GM18868 (cell line): ENCODE measurements at regions not wholly inside any gene's neighbourhood (a gene's known extent, or its start where the extent isn't known, plus 50 kb on each side); places are given as distances from the start of the nearest gene placed in this dataset.
A peak's percentile ranks its signal among the peaks of the same experiment; 100 is the strongest.

ENCODE experiments used
- ATAC-seq: cut with Tn5 transposase; IDR thresholded peaks from one replicate; pipeline ENCODE4 v1.9.1; 2021; ENCODE audit warnings: mild to moderate bottlenecking, moderate library complexity; ENCODE audit not compliant: unreplicated experiment

GRCh38 chr4:181148470-181148869, 1094.7 kb upstream of the TENM3 start:
- no peak for ATAC-seq

DNA sequence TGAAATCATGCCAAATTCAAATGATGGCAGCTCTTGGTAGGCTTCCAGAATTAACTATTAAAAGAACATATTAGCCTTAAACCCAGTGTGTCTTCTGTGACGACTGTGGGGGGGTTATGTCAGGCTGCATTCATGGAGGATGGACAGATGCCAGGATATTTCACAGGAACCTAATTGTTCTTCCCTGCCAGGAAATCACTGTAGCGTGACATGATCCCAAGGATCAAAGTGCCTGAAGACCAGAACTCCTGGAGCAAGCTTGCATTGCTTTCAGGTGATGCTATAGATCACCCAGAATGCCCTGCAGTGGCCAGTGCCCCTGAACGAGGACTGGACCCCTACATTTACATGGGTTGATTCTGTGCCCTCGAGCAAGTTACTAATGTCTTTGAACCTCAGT, 1093.0 kb upstream of the TENM3 start:
- ATAC-seq: no peak

DNA sequence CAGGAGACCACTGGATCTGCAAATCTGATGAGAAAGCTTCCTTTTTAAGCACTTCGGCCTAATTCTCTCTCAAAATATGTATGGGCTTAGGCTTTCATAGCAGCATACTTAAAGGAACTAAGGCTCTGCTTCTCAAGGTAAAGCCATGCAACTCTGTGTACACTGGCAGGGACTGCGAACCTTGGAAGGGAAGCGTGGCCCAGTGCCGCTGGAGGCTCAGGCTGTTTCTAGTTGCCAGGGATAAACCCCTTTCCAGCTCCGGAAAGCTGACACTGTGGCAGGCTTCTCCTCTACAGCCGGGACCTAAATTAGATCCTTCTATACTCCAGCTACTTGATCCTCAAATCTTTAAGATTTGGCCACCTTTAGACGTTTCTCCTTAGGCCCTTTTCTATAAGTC, 1091.3 kb upstream of the TENM3 start:
- no peak for ATAC-seq

GRCh38 chr4:181157647-181158046, 1085.6 kb upstream of the TENM3 start:
- ATAC-seq: no peak

DNA sequence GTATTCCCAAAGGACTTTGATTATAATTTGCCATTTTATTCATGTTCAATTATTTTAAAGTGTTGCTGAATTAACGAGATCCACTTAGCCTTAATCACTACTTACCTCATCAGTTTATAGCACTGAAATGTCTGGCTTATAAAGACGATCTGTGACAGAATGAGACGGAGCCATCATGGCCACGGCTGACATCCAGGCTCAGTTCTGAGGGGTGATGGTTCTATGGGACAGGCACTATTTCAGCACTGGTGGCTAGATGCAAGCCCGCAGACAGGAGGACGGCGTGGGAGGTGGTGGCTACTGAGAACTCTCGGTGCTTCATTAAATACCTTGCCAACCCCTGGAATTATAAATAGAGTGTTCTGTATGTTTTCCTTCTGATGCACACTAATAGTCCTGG, 1084.2 kb upstream of the TENM3 start:
- no peak for ATAC-seq

DNA sequence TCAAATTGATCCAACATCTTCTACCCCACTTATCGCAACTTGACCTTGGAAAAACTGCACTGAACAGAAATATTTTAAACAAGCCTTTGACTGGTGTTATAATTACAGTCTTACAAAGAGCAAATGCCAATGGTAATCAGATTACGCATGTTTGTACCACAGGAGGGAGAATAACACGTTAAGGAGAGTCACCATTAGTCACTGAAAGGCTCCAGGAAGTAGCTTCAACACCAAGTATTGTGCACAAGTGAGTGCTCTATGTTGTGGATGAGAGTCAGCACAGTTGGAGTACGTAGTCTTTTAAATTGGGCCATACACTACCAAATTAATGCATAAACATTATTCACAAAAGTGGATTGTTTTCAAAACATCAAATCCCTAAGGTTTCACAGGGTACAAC, 1081.5 kb upstream of the TENM3 start:
- no peak for ATAC-seq

- ATAC-seq: no peak
Measured at GRCh38 chr4:181162266-181162665, 1080.9 kb upstream of the TENM3 start.

GRCh38 chr4:181162676-181163075, 1080.5 kb upstream of the TENM3 start:
- ATAC-seq: no peak

- no peak for ATAC-seq
Measured at GRCh38 chr4:181166742-181167399, 1076.3 kb upstream of the TENM3 start.

- ATAC-seq: no peak
Measured at GRCh38 chr4:181168011-181168805, 1075.0 kb upstream of the TENM3 start.

DNA sequence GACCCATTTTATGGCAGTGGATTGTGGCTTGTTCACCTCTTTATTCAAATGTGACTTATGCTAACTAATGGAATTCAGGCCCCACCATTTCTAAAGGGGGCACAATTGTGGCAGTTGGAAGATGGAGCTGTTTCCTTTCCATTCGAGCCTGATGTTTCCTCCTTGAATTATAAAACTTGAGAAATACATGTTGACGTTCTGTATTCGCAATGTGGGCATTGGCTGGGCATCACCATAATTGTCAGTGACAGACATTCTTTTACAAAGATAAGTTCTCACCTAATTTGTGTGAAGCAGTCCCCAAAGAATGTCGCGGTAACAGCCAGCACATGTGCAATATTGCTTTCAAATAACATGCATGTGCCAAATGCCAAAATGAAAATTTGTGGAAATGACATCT, 1070.2 kb upstream of the TENM3 start:
- no peak for ATAC-seq

GRCh38 chr4:181176306-181176705, 1066.9 kb upstream of the TENM3 start:
- ATAC-seq: peak; percentile 87

DNA sequence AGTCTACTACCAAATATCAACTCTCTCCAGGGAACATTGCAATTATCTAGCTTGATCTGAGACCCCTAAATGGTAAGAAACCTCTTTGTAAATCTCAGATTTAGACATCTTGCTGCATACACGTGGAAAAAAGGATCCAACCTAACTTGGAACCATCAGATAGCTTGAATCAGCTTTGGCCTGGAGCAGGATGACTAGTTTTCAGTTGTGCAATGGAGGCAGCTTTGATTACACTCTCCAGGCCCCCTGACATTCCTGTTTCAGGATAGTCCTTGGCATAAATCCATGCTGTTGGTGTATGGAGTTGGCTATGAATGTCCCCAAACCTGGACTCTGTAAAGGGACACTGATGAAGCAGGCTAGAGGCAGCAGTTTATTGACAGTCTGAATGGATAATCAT, 1061.9 kb upstream of the TENM3 start:
- ATAC-seq: no peak

DNA sequence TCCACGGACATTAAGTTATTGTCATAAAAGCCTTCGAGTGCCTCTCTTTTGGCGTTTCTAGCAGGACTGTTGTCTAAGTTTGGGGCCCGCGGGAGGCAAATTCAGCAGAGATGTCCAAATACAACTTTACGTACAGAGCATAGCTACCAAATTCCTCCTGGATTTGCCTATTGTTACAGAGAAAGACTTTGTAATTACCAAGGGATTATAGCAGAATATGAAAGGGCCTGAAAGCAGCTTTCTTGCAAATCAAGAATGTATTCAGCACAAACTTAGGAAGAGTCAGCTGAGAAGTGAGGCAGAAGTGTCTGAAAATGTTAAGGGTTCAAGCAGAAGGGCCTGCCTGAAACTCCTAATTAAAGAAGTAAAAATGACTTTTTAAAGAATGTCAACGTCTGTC, 1053.5 kb upstream of the TENM3 start:
- ATAC-seq: no peak

DNA sequence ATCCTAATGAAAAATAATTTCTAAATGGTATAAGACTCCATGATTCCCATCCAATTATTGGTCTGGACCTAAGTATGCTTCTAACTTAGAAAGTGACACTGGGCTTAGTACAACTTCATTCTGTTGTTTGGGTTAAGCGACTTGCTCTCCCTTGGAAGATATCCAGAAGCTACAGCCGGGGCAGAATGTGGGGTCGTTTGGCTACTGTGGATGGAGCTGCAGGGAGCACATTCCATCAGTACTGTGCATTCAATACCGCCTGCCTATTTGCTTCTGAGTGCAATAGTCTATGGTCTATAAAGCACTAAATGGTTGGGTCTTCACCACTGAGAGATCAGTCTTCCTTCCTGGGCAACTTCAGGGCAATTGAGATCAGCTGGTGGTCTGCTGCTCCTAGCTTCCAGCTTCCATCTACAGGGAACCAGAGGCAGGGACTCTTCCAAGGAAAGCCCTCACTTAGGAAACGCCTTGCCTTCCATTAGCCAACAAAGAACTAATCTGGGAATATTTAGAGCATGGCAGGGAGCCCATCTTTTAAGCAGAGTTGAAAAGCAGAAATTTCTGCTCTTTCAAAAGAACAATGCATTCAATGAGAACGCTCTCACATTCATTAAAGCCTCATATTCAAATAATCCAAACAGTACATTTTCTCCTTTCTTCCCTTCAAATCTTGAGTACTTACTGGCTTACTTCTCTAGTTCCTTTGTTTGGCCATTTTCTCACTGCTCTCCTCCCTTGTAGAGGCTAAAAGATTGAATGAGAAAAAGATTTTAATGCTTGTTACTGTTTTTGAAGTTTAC, 1049.9 kb upstream of the TENM3 start:
- no peak for ATAC-seq

- no peak for ATAC-seq
Measured at GRCh38 chr4:181194096-181194495, 1049.1 kb upstream of the TENM3 start.

DNA sequence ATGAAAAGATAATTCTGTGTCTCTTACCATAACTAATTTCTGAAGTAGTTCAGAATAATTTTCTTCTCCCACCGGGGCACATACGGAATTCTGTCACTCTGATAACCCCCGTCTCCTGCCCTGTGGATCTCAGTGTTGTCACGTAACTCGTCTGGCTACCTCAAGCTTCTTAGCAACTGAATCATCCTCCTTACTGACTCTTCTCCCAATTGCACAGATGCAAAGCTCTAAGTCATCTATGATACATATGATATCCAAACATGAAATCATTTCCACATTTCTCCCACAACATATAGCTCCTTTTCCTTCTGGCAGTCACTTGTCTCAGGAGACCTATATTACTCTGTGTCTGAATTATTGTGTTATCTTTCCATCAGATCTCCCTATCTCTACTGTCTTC, 1043.1 kb upstream of the TENM3 start:
- ATAC-seq: no peak

DNA sequence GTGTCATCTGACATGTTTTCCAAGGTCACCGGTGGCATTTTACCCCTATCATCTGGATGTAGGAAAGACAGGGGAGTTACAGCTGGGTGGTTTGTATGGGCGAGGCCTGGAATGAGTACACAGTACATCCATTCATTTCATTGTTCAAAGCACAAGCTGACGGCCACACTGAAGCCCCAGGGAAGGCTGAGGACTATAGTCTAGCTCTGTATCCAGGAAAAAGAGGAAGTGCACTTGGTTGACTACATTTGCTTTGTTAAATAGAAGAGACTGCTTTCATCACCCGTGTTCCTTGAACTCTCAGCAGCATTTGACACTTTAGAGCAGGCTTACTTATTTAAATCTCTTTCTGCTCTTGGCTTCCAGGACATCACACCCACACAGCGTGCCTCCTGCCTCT, 1041.0 kb upstream of the TENM3 start:
- ATAC-seq: no peak

DNA sequence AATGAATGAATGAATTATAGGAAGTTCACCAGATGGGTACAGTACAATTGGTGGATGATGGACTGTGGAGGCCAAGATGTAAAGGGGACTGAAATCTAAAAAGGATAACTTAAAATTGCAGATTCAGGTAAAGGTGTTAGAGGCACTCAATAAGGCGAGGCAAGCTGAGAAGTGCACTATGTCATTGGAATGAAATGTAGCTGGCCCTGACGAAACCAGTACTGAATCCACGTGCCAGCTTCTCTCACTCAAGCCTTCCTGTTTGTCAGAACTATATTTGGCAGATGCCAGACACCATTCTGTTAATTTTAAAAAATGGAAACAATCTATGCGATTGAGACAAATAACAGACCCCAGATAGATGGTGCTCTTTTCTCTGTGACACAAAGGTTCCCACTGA, 1039.1 kb upstream of the TENM3 start:
- no peak for ATAC-seq

GRCh38 chr4:181213551-181213950, 1029.7 kb upstream of the TENM3 start:
- ATAC-seq: no peak

- ATAC-seq: no peak
Measured at GRCh38 chr4:181216501-181216900, 1026.7 kb upstream of the TENM3 start.
